CD4-positive, alpha-beta memory T cell (primary cell): ENCODE measurements at regions not wholly inside any gene's neighbourhood (a gene's known extent, or its start where the extent isn't known, plus 50 kb on each side); places are given as distances from the start of the nearest gene placed in this dataset.

Experiments
- CTCF ChIA-PET: fragments of 350-600 bp; sonication (Branson Sonifier 250); formaldehyde crosslinking; loops from one replicate; lab custom pipeline; 2021; ENCODE audit warnings: inconsistent platforms; ENCODE audit not compliant: partially characterized antibody; lab: Charles Lee
- POLR2A ChIA-PET: fragments of 350-600 bp; sonication (Branson Sonifier 250); formaldehyde crosslinking; loops from one replicate; lab custom pipeline; 2021; ENCODE audit not compliant: partially characterized antibody; lab: Charles Lee
- DNase-seq, 5 donors: peaks; one replicate each; pipeline versions ENCODE4 v3.0.0 to v3.0.0-alpha.2; 2020 to 2022; ENCODE audit warnings: mixed read lengths in 1 of 5
- H3K27ac ChIP-seq: one replicate; pipeline ENCODE4 v1.7.0; 2013; ENCODE audit warnings: low read depth, low read length
- H3K27me3 ChIP-seq: 2 replicates; pipeline ENCODE4 v1.7.0; 2013; ENCODE audit warnings: mild to moderate bottlenecking, low read length, moderate library complexity; ENCODE audit not compliant: insufficient read depth
- H3K36me3 ChIP-seq: 2 replicates; pipeline ENCODE4 v1.7.0; 2013; ENCODE audit warnings: mild to moderate bottlenecking, low read length, moderate library complexity; ENCODE audit not compliant: insufficient read depth
- H3K4me1 ChIP-seq: 2 replicates; pipeline ENCODE4 v1.7.0; 2013; ENCODE audit warnings: mild to moderate bottlenecking, low read length, moderate library complexity; ENCODE audit not compliant: insufficient read depth
- H3K4me3 ChIP-seq, 2 donors: one replicate each; pipeline ENCODE4 v1.7.0; 2013; ENCODE audit warnings: low read length in 2 of 2, mild to moderate bottlenecking in 1 of 2
- H3K9me3 ChIP-seq, 2 donors: one replicate each; pipeline ENCODE4 v1.7.0; 2013; ENCODE audit warnings: low read length in 2 of 2, control low read depth in 1 of 2; ENCODE audit not compliant: control insufficient read depth in 1 of 2
- H3K27ac Mint-ChIP-seq, 7 donors: one replicate each; pipeline ENCODE4 v1.8.0; 2020 to 2021; ENCODE audit warnings: mixed read lengths in 7 of 7, mild to moderate bottlenecking in 6 of 7, inconsistent platforms in 3 of 7, moderate library complexity in 3 of 7
- H3K27me3 Mint-ChIP-seq, 2 donors: one replicate each; pipeline ENCODE4 v1.8.0; 2020 to 2021; ENCODE audit warnings: mixed read lengths in 2 of 2
- H3K36me3 Mint-ChIP-seq, 2 donors: one replicate each; pipeline ENCODE4 v1.8.0; 2020 to 2021; ENCODE audit warnings: mixed read lengths in 2 of 2, inconsistent platforms in 1 of 2, mild to moderate bottlenecking in 1 of 2
- H3K4me1 Mint-ChIP-seq, 4 donors: one replicate each; pipeline ENCODE4 v1.8.0; 2020 to 2021; ENCODE audit warnings: mixed read lengths in 4 of 4, mild to moderate bottlenecking in 1 of 4
- H3K4me3 Mint-ChIP-seq, 8 donors: one replicate each; pipeline ENCODE4 v1.8.0; 2020 to 2021; ENCODE audit warnings: mixed read lengths in 8 of 8, mild to moderate bottlenecking in 7 of 8, moderate library complexity in 6 of 8, inconsistent platforms in 3 of 8
- H3K9me3 Mint-ChIP-seq, 8 donors: one replicate each; pipeline ENCODE4 v1.8.0; 2020 to 2021; ENCODE audit warnings: mixed read lengths in 8 of 8, mild to moderate bottlenecking in 5 of 8, inconsistent platforms in 3 of 8, moderate library complexity in 1 of 8
- intact Hi-C: fragments of 100-400 bp; cut with micrococcal nuclease; formaldehyde crosslinking; loops from one replicate; pipeline ENCODE4 v1.15.1; 2023

- no peak overlapping the region for H3K27ac ChIP-seq
- H3K9me3 ChIP-seq, result no peaks in the 10 kb centered on the region
- H3K27me3 Mint-ChIP-seq, result peaks cover 2 to 15% of the 10 kb centered on the region in 2 donors
- H3K9me3 Mint-ChIP-seq, result peaks cover 0 to 1% (median 0%) of the 10 kb centered on the region in 8 donors
- CTCF ChIA-PET, result no interaction called here
- peaks cover 0 to 9% (median 2%) of the 10 kb centered on the region in 4 donors for H3K4me1 Mint-ChIP-seq
- no peak for DNase-seq
- peaks cover 5% of the 10 kb centered on the region for H3K27me3 ChIP-seq
- no peaks in the 10 kb centered on the region for H3K36me3 Mint-ChIP-seq
- intact Hi-C loops, result no loop called here
- no peaks in the 10 kb centered on the region for H3K4me1 ChIP-seq
- H3K36me3 ChIP-seq, result no peaks in the 10 kb centered on the region
- no peak overlapping the region for H3K27ac Mint-ChIP-seq
- no peak overlapping the region for H3K4me3 ChIP-seq
- H3K4me3 Mint-ChIP-seq, result no peak overlapping the region
- POLR2A ChIA-PET, result no interaction called here
Measured at GRCh38 chr4:175997291-175997690, 68.3 kb upstream of the WDR17 start.

- peaks cover 5% of the 10 kb centered on the region for H3K27me3 ChIP-seq
- no peaks in the 10 kb centered on the region for H3K36me3 ChIP-seq
- H3K27ac Mint-ChIP-seq, result no peak overlapping the region
- intact Hi-C loops, result no loop called here
- no peak overlapping the region for H3K4me3 ChIP-seq
- H3K9me3 ChIP-seq, result no peaks in the 10 kb centered on the region
- no peaks in the 10 kb centered on the region for H3K36me3 Mint-ChIP-seq
- ChIA-PET CTCF (no interaction called here), POLR2A (no interaction called here)
- peaks cover 5 to 19% of the 10 kb centered on the region in 2 donors for H3K27me3 Mint-ChIP-seq
- peaks cover 2 to 13% (median 5%) of the 10 kb centered on the region in 4 donors for H3K4me1 Mint-ChIP-seq
- no peak overlapping the region for H3K4me3 Mint-ChIP-seq
- H3K4me1 ChIP-seq, result no peaks in the 10 kb centered on the region
- H3K9me3 Mint-ChIP-seq, result peaks cover 0 to 1% (median 0%) of the 10 kb centered on the region in 8 donors
- no peak for DNase-seq
- H3K27ac ChIP-seq, result no peak overlapping the region
Measured at GRCh38 chr4:175998782-175999181, 66.9 kb upstream of the WDR17 start.

- Histone ChIP-seq H3K36me3 (no peaks in the 10 kb centered on the region), H3K9me3 (no peaks in the 10 kb centered on the region), H3K4me3 (no peak overlapping the region), H3K27me3 (peaks cover 5% of the 10 kb centered on the region), H3K4me1 (no peaks in the 10 kb centered on the region), H3K27ac (no peak overlapping the region)
- Mint-ChIP-seq H3K4me1 (peaks cover 2 to 13% (median 5%) of the 10 kb centered on the region in 4 donors), H3K36me3 (no peaks in the 10 kb centered on the region), H3K9me3 (peaks cover 0 to 2% (median 0%) of the 10 kb centered on the region in 8 donors), H3K4me3 (no peak overlapping the region), H3K27me3 (peaks cover 5 to 17% of the 10 kb centered on the region in 2 donors), H3K27ac (no peak overlapping the region)
- intact Hi-C loops, result no loop called here
- ChIA-PET CTCF (no interaction called here), POLR2A (no interaction called here)
- DNase-seq, result no peak
Measured at GRCh38 chr4:175999944-176000343, 65.7 kb upstream of the WDR17 start.

GRCh38 chr4:176001151-176002006 lies 64.3 kb upstream of the WDR17 start:
- ChIA-PET POLR2A (no interaction called here), CTCF (no interaction called here)
- H3K9me3 Mint-ChIP-seq, result peaks cover 0 to 3% (median 0%) of the 10 kb centered on the region in 8 donors
- Histone ChIP-seq H3K9me3 (no peaks in the 10 kb centered on the region), H3K4me3 (no peak overlapping the region), H3K27ac (no peak overlapping the region), H3K27me3 (peaks cover 5% of the 10 kb centered on the region), H3K4me1 (no peaks in the 10 kb centered on the region), H3K36me3 (no peaks in the 10 kb centered on the region)
- H3K27me3 Mint-ChIP-seq, result peaks cover 5 to 18% of the 10 kb centered on the region in 2 donors
- peaks cover 2 to 13% (median 5%) of the 10 kb centered on the region in 4 donors for H3K4me1 Mint-ChIP-seq
- H3K4me3 Mint-ChIP-seq, result peak overlapping the region in 2 of 8 donors; percentile 13 to 40
- intact Hi-C loops, result no loop called here
- H3K27ac Mint-ChIP-seq, result no peak overlapping the region
- DNase-seq, result peak in 1 of 5 donors; percentile 21
- no peaks in the 10 kb centered on the region for H3K36me3 Mint-ChIP-seq

- Mint-ChIP-seq H3K9me3 (peaks cover 0 to 3% (median 0%) of the 10 kb centered on the region in 8 donors), H3K27me3 (peaks cover 5 to 18% of the 10 kb centered on the region in 2 donors), H3K4me1 (peaks cover 2 to 13% (median 5%) of the 10 kb centered on the region in 4 donors), H3K4me3 (peak overlapping the region in 6 of 8 donors; percentile 3 to 60 (median 45)), H3K27ac (no peak overlapping the region), H3K36me3 (no peaks in the 10 kb centered on the region)
- ChIA-PET POLR2A (no interaction called here), CTCF (no interaction called here)
- Histone ChIP-seq H3K27ac (no peak overlapping the region), H3K4me3 (no peak overlapping the region), H3K27me3 (peaks cover 5% of the 10 kb centered on the region), H3K36me3 (no peaks in the 10 kb centered on the region), H3K9me3 (no peaks in the 10 kb centered on the region), H3K4me1 (no peaks in the 10 kb centered on the region)
- no peak for DNase-seq
- intact Hi-C loops, result no loop called here
Measured at GRCh38 chr4:176002007-176002613, 63.5 kb upstream of the WDR17 start.

- ChIA-PET POLR2A (no interaction called here), CTCF (no interaction called here)
- DNase-seq, result no peak
- no peaks in the 10 kb centered on the region for H3K36me3 Mint-ChIP-seq
- H3K4me1 Mint-ChIP-seq, result peaks cover 2 to 13% (median 5%) of the 10 kb centered on the region in 4 donors
- Histone ChIP-seq H3K36me3 (no peaks in the 10 kb centered on the region), H3K27me3 (peaks cover 3% of the 10 kb centered on the region), H3K9me3 (no peaks in the 10 kb centered on the region), H3K4me3 (no peak overlapping the region), H3K4me1 (no peaks in the 10 kb centered on the region), H3K27ac (no peak overlapping the region)
- H3K27me3 Mint-ChIP-seq, result peaks cover 3 to 14% of the 10 kb centered on the region in 2 donors
- intact Hi-C loops, result no loop called here
- H3K9me3 Mint-ChIP-seq, result peaks cover 0 to 2% (median 0%) of the 10 kb centered on the region in 8 donors
- H3K27ac Mint-ChIP-seq, result no peak overlapping the region
- H3K4me3 Mint-ChIP-seq, result no peak overlapping the region
Measured at GRCh38 chr4:176005766-176006165, 59.9 kb upstream of the WDR17 start.

- Histone ChIP-seq H3K36me3 (no peaks in the 10 kb centered on the region), H3K27ac (no peak overlapping the region), H3K4me3 (no peak overlapping the region), H3K4me1 (no peaks in the 10 kb centered on the region), H3K9me3 (no peaks in the 10 kb centered on the region), H3K27me3 (no peaks in the 10 kb centered on the region)
- no peaks in the 10 kb centered on the region for H3K4me1 Mint-ChIP-seq
- DNase-seq, result no peak
- peaks cover 0 to 2% of the 10 kb centered on the region in 2 donors for H3K27me3 Mint-ChIP-seq
- peaks cover 0 to 2% (median 0%) of the 10 kb centered on the region in 8 donors for H3K9me3 Mint-ChIP-seq
- POLR2A ChIA-PET, result no interaction called here
- no peak overlapping the region for H3K27ac Mint-ChIP-seq
- no peak overlapping the region for H3K4me3 Mint-ChIP-seq
- CTCF ChIA-PET, result no interaction called here
- H3K36me3 Mint-ChIP-seq, result no peaks in the 10 kb centered on the region
- intact Hi-C loops, result no loop called here
Measured at GRCh38 chr4:176009254-176009653, 56.4 kb upstream of the WDR17 start.
